Jurkat, Clone E6-1 (cell line): ENCODE measurements at regions not wholly inside any gene's neighbourhood (a gene's known extent, or its start where the extent isn't known, plus 50 kb on each side); places are given as distances from the start of the nearest gene placed in this dataset.
A peak's percentile ranks its signal among the peaks of the same experiment; 100 is the strongest.

ENCODE experiments used
- DNase-seq: peaks from one replicate; pipeline ENCODE4 v3.0.0-alpha.2; 2011; ENCODE audit warnings: low read depth, low spot score
- H3K4me3 ChIP-seq: 2 replicates; pipeline ENCODE4 v1.5.1; 2011; ENCODE audit warnings: mild to moderate bottlenecking, low read length, control low read depth, moderate library complexity

- DNase-seq = no peak
- H3K4me3 ChIP-seq = no peak overlapping the region
These were observed 80.2 kb upstream of the FUT8 start for GRCh38 chr14:65332141-65332871.

GRCh38 chr14:65333943-65334687 is 78.4 kb upstream of the FUT8 start:
- no peak for DNase-seq
- H3K4me3 ChIP-seq = no peak overlapping the region

DNA sequence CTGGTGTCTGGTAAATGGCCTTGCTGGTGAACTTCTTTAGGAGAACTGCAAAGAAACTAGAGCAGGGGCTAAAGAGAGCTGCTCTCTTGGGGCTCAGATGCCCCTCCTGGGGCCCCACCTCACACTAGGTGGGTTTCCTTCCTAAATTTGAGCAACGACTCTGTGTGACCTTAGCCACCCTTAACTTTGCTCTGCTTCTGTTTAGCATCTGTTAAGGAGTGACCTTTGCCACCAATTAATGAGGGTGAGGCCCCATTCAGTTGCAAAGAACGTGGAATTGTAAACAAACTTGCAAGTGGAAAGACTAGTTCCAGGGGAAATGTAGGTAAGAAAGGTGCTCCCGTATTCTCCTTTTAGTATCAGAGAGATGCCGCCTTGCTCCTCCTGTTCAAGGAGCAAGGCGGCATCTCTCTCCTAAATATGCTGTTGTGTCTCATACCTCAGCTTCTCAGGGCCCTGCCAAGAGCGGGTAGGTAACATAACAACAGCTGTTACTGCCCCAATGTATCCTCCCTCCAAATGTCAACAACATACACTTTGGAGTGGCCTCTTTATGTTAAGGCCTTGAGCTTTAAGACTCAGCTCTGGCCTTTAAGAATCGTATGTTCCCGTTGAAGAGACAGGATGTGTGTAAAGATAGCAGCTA is 77.6 kb upstream of the FUT8 start:
- H3K4me3 ChIP-seq = no peak overlapping the region
- DNase-seq = no peak

DNA sequence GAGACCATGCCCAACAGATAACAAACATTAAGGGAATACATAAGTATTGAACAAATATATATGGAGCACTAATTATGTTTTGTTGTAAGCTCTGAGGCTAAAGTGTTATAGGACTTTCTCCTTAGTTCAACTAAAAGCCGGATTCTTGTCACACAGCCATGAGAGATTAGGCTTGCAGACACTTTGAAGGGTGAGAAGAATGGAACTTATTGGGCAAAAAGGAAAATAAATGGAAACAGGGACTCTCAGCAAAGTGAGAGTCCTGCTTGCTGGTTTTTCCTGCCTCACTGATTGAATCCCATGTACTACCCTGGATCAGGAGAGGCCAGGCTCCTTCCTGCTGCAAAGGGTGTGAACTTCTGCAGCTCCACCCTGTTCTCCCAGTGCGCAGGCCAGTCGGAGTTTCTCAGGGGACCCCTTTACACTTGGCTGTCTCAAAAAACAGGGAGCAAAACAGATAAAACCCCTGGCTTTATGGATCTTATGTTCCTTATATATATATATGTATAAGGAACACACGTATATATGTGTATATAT is 77.1 kb upstream of the FUT8 start:
- no peak overlapping the region for H3K4me3 ChIP-seq
- DNase-seq = no peak

- H3K4me3 ChIP-seq = no peak overlapping the region
- peak; percentile 8 for DNase-seq
These were observed 76.3 kb upstream of the FUT8 start for GRCh38 chr14:65336191-65336591.

DNA sequence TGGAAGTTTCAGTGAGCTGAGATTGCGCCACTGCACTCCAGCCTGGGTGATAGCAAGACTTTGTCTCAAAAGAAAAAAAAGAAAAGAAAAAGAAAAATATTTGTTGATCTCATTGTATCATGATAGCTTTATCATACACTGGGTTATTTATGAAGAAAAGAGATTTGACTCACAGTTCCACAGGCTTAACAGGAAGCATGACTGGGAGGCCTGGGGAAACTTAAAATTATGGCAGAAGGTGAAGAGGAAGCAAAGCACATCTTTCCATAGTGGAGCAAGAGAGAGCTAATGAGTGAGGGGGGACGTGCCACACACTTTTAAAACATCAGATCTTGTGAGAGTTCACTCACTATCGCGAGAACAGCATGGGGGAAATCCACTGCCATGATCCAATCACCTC is 72.7 kb upstream of the FUT8 start:
- H3K4me3 ChIP-seq = no peak overlapping the region
- no peak for DNase-seq

DNA sequence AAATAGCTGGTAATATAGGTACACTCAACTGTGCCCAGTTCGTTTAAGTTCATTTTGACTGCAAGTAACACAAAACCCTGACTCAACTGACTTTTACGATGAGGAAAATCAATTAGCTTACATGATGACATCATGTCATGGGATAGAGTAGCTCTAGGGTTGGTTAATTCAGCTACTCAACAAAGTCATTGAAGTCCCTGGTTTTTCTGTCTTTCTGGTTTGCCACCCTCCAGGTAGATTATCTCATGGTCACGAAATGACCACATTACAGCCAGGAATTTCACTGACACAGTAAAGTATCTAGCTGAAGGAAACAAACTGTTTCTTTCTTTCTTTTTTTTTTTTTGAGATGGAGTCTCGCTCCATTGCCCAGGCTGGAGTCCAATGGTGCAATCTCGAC is 68.5 kb upstream of the FUT8 start:
- DNase-seq = no peak
- no peak overlapping the region for H3K4me3 ChIP-seq

GRCh38 chr14:65345266-65345665 is 67.3 kb upstream of the FUT8 start:
- H3K4me3 ChIP-seq = no peak overlapping the region
- DNase-seq = no peak

GRCh38 chr14:65346474-65346873 is 66.1 kb upstream of the FUT8 start:
- no peak for DNase-seq
- no peak overlapping the region for H3K4me3 ChIP-seq

DNA sequence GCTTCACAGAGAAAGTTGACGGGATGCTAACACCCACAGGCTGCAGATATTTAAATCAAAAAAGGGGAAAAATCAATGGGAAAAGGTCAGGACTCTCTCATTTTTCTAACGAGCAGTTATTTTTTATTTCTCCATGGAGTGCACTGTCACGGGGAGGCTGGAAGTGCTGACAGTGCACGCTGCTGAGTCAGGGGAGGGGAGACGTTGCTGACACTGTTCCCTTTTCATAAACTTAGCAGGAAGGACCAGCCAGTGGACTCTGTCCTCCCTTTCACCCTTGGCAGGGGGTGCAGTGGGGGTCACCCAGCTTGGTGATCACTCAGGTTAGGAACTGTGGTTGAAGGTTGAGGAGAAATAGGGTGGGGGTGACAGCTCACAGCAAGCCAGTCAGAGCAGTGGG is 65.6 kb upstream of the FUT8 start:
- H3K4me3 ChIP-seq = no peak overlapping the region
- DNase-seq = no peak

DNA sequence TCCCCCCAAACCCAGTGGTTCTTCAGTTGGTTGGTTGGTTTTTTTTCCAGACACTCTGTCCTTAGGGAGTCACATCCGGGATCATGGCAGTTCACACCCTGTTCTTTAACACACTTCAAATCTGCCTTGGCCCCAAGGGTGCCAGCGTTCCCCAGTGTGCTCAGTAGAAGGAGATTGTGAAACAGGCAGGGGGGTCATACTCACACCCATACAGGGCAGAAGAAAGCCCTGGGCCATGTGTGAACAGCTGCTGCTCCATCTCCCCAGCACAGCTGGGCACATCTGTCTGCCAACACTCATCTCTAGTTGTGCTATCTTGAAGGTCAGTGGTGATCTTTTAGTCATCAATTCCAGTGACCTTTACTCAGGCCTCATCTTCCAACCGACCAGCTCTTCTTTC is 64.4 kb upstream of the FUT8 start:
- H3K4me3 ChIP-seq = no peak overlapping the region
- no peak for DNase-seq

- H3K4me3 ChIP-seq = no peak overlapping the region
These were observed 63.4 kb upstream of the FUT8 start for GRCh38 chr14:65349100-65349499.

DNA sequence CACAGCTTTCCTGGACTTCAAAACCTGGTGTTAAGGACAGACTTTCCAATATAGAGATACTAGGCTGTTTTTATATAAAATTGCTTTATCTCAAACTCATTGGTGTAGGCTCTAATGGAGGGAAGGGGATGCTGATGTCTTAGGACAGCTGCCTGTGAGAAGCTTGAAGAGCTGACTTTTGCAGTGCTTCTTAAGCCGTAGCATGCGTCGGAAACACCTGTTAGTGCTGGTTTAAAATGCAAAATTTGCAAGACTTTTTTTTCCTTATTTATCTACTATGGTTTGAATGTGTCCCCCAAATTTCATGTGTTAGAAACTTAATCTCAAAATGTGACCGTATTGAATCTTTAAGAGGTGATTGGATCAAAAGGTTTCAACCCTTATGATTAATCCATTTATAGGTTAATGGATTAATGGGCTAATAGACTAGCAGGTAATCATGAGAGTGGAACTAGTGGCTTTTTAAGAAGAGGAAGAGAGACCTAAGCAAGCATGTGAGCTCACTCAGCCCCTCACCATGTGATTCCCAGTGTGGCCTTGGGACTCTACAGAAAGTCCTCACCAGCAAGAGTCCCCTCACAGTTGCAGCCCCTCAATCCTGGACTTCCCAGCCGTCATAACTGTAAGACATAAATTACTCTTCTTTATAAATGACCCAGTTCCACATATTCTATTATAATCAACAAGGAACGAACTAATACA is 60.9 kb upstream of the FUT8 start:
- no peak overlapping the region for H3K4me3 ChIP-seq
- no peak for DNase-seq

More at GRCh38 chr14:65349100-65349499, 63.4 kb upstream of the FUT8 start:
- DNase-seq = no peak

GRCh38 chr14:65352964-65353530 is 59.5 kb upstream of the FUT8 start:
- H3K4me3 ChIP-seq = no peak overlapping the region
- no peak for DNase-seq

DNA sequence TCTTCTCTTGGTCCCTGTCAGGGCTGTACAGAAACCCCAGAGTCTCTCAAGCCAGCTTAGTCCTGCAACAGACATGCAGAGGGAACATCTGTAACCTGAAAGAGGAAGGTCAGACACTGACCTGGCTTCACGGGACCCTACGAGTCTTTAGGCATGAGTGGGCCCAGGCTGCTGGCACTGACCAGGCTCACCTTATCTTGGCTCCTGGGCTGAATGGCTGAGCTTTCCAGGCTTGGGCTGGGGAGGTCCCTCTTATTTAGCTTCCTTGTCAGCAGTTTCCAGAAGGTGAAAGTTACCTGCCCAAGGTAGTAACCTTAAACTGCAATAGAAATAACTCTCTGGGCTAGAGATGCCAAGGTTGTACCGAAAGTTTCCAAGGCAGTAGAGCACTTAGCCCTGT is 58.4 kb upstream of the FUT8 start:
- H3K4me3 ChIP-seq = no peak overlapping the region
- DNase-seq = no peak

- no peak overlapping the region for H3K4me3 ChIP-seq
- DNase-seq = no peak
These were observed 57.8 kb upstream of the FUT8 start for GRCh38 chr14:65354715-65355114.

GRCh38 chr14:65356327-65356836 is 56.1 kb upstream of the FUT8 start:
- DNase-seq = peak; percentile 44
- no peak overlapping the region for H3K4me3 ChIP-seq

- H3K4me3 ChIP-seq = no peak overlapping the region
- DNase-seq = no peak
These were observed 55.4 kb upstream of the FUT8 start for GRCh38 chr14:65357113-65357512.

DNA sequence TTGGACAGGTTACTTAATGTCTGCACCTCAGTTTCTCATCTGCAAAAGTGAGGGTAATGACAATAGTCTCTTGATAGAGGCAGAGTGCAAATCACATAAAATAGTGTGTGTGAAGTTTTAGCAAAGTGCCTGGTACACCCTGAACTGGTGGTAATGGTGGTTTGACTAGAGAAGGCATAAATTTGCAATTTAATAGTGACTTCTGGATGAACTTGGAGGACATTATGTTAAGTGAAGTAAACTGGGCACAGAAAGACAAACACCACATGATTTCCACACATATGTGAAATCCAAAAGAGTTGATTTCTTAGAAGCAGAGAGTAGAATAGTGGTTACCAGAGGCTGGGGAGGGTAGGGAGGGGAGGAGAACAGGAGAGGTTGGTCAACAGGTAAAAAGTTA is 54.8 kb upstream of the FUT8 start:
- no peak overlapping the region for H3K4me3 ChIP-seq
- no peak for DNase-seq
